Posterior vena cava (tissue), 2 donors: ENCODE measurements at regions not wholly inside any gene's neighbourhood (a gene's known extent, or its start where the extent isn't known, plus 50 kb on each side); places are given as distances from the start of the nearest gene placed in this dataset.
"Not testable (repeated sequence)": the region's sequence is repeated elsewhere in the genome, so short reads cannot be mapped to it uniquely, and the experiment has no call there.

Experiments used
- DNase-seq: peaks from one replicate; pipeline ENCODE4 v3.0.0-alpha.2; 2020; ENCODE audit warnings: low spot score
- intact Hi-C, 2 donors: fragments of 100-400 bp; cut with DNase I; formaldehyde crosslinking; loops; one replicate each; pipeline versions ENCODE4 v1.14.1 to v1.14.2; 2022 to 2023
- donor health status: DM: yes; HTN: yes; CAD: no.
- donor health status: DM: yes; HTN: yes; CAD: no.

GRCh38 chr5:52132053-52132452, 655.7 kb upstream of the ITGA1 start:
- no peak for DNase-seq
- intact Hi-C loops: no loop called here

GRCh38 chr5:52134013-52134650, 653.6 kb upstream of the ITGA1 start:
- DNase-seq: no peak
- intact Hi-C loops: no loop called here

DNA sequence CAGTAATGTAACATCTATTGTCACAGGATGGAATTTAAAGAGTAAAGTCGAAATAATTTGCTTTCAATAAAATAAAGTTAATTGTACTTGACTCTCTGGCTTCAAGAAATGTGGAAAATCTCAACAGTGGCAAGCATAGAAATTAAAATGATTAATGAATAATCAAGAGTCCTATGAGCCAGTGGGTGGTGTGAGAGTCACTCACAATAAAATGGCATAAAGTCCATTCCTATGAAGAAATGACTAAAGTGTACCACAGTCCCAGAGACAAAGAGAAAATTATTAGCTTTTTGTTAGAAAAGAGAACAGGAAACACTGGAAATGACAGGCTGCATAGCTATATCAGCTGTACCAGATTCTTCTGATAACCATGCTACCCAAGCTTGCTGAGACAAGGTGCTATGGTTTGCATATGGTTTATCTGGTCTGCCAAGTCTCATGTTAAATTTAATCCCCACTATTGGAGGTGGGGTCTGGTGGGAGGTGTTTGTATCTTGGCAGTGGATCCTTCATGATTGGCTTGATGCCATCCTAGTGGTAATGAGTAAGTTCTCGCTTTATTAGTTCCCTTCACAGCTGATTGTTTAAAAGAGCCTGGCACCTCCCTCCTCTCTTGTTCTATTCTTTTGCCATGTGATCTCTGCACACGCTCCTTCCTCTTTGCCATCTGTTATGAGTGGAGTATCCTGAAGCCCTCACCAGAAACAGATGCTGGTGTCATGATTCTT, 647.7 kb upstream of the ITGA1 start:
- intact Hi-C loops: no loop called here
- DNase-seq: no peak

DNA sequence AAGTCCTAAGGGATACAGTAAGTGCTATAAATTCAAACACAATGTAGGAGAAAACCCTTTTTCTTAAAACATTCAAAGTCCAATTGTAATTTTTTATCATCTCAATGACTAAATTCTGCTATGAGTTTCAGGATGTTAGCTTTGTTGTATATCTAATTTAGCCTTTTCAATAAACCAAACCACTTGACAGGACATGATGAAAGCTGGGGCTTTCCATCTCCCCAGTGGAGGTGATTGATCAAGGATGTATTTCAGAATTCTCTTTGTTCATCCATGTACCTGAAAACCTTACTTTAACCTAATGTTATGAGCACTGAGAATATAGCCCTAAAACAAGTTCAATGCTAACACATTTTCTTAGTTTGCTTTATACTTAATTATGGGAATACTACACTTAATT, 639.0 kb upstream of the ITGA1 start:
- intact Hi-C loops: no loop called here
- no peak for DNase-seq

DNA sequence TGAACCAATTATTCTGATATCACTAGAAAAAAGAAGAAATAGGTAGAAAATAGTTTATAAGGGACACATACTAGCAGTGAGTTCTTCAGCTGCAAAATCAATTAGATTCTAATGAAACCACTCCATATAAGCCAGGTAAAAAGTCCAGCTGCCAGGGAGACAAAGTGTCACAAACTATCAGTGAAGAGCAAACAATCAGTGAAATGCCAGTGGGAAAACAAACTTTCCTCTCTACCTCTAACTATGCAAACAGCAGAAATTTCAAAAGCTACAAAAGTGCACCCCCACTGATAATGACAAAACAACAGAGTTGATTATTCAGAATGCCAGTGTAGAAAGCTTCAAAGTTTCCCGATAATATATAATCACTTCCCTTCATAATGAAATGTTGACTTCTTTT, 637.2 kb upstream of the ITGA1 start:
- intact Hi-C loops: no loop called here

GRCh38 chr5:52156809-52157208, 630.9 kb upstream of the ITGA1 start:
- intact Hi-C loops, DNase-seq: not testable (repeated sequence)

More for the DNA sequence above, 637.2 kb upstream of the ITGA1 start:
- DNase-seq: no peak

DNA sequence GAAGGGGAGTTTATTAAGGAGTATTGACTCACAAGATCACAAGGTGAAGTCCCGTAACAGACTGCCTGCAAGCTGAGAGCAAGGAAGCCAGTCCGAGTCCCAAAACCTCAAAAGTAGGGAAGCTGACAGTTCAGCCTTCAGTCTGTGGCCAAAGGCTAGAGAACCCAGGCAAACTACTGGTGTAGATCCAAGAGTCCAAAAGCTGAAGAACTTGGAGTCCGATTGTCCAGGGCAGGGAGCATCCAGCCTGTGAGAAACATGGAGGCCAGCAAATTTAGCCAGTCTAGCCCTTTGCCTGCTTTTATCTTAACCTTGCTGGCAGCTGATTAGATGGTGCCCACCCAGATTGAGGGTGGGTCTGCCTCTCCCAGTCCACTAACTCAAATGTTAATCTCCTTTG, 621.9 kb upstream of the ITGA1 start:
- intact Hi-C loops: not testable (repeated sequence)

GRCh38 chr5:52173133-52173532, 614.6 kb upstream of the ITGA1 start:
- intact Hi-C loops: no loop called here
- no peak for DNase-seq

More for the DNA sequence above, 621.9 kb upstream of the ITGA1 start:
- not testable (repeated sequence) for DNase-seq

DNA sequence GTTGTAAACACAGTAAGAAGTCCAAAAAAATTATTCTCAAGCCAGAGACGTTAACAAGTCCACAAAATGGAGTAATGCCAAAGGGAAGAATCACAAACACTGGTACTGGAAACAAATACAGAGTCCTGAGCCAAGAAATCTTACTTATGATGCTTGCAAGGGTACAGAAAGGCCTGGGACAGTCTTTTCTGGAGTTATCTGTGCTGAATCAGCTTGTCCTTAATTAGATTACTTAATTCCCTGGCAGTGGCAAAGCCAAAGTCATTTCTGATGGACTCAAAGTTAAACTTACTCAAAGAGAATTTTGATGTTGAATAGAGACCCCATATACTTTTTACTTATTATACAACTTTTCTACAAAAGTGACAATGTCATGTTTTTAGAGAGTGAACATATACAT, 610.5 kb upstream of the ITGA1 start:
- no peak for DNase-seq
- intact Hi-C loops: no loop called here

- intact Hi-C loops: no loop called here
- DNase-seq: no peak
These were observed 606.3 kb upstream of the ITGA1 start for GRCh38 chr5:52181403-52181802.

DNA sequence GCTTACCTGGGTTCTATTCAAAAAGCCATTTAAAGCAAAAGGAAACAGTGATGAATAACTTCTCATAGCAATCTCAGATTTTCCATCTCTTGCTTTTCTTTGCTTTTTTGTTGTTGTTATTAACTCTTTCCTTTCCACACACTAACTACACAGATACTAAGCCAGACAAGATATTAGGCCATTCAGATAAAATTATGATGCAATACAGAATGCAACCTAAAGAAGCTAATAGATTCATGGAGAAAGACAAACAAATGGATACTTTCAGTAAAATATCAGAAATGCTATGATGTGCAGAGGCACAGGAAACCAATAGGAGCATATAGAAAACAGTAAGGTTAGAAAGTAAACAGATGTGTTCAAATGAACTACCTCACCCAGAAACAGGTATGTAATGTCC, 597.0 kb upstream of the ITGA1 start:
- intact Hi-C loops: no loop called here

GRCh38 chr5:52199833-52200232, 587.9 kb upstream of the ITGA1 start:
- no peak for DNase-seq
- intact Hi-C loops: no loop called here

More for the DNA sequence above, 597.0 kb upstream of the ITGA1 start:
- no peak for DNase-seq

GRCh38 chr5:52202256-52202655, 585.5 kb upstream of the ITGA1 start:
- intact Hi-C loops: no loop called here
- no peak for DNase-seq

DNA sequence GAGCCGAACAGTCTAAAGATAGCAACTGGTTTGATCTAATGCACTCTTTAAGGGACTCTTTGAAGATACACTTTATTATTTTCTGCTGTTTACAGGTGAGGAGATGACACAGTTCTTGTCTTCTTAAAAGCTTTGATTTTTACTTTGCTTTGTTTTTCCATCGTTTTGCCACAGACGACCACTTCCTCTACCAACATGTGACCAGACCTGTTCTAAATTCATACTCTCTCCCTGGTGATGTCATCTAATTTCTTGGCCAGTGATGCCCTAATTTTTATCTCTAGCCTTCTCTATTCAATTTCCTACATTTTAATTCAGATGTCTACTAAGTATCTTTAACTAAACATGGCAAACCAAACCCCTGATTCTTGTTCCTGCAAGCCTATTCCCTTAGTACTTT, 583.4 kb upstream of the ITGA1 start:
- no peak for DNase-seq
- intact Hi-C loops: no loop called here
